SW 1271 (cell line): ENCODE measurements at regions not wholly inside any gene's neighbourhood (a gene's known extent, or its start where the extent isn't known, plus 50 kb on each side); places are given as distances from the start of the nearest gene placed in this dataset.
A peak's percentile ranks its signal among the peaks of the same experiment; 100 is the strongest.

Source experiments
- DNase-seq, 2 experiments: peaks; one replicate each; lab custom pipeline; 2025; lab: John Stamatoyannopoulos, UW

DNA sequence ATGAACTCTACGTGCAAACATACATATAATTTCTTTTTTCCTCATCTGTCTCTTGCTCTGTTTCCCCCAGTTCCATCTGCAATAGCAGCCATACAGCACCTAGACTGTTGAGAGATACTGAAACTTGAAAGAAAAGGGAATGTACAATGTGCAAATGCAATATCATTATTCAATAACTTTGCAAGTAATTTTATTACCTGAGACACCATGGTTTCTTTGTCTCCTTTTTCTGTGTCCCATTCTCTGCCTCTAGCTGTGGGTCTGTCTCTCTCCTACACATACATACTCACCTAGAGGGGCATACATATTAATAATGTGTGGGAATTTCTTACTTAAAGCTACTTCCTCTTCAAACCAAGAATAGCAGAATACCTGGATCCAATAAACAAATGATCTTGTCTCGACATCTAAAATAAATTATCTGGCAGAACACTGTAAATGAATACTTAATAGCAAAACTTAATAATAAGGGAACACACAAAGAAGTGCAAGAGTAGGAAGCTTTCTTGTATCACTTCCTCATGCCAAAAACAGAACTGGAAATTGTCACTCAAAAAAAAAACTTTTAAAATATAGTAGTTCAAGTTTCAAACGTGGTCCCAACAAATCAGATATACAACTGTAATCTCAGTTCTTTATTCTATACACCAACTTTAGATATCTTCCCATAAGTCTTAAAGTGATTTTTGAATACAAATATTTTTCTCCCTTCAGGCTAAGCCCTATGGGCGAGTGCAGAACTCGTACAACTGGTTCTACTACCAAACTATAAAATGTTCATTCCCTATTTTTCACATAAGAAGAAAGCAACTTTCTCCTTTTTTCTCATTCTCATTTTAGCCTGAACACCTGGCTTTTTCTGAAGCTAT lies 194.6 kb downstream of the NRIP1 start:
- no peak for DNase-seq

DNA sequence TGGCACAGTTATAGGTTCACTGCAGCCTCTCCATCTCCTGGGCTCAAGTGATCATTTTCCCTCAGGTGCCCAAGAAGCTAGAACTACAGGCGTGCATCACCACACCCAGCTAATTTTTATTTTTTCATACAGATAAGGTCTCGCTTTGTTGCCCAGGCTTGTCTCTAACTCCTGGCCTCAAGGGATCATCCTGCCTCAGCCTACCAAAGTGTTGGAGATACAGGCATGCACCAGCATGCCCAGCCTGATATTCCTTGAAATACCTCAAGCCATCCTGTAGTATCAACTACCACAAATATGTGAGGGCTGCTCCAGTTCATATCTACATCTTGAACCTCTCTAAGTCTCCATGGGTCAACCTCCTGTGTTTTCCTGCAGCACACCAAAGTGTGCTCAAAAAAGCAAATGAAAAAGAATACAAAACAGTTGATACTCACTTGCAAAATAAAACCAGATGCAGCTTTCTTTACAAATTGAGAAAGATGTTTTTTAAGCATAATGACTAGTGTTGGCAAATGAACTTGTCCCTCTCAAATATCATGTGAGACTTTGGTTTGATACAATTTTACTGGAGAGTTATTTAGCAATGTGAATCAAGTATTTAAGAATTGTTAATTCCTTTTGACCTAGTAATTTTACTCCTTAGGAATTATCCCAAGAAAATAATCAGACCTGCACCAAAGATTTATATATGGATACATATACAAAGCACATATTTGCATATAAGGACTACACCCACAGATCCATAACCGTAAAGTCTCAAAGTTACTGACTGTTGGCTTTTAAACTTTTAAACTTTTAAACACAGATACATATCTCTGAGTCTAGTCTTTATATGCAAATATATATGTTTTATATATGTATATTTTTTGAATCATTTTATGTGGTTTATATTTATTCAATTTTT lies 197.7 kb downstream of the NRIP1 start:
- no peak for DNase-seq

DNA sequence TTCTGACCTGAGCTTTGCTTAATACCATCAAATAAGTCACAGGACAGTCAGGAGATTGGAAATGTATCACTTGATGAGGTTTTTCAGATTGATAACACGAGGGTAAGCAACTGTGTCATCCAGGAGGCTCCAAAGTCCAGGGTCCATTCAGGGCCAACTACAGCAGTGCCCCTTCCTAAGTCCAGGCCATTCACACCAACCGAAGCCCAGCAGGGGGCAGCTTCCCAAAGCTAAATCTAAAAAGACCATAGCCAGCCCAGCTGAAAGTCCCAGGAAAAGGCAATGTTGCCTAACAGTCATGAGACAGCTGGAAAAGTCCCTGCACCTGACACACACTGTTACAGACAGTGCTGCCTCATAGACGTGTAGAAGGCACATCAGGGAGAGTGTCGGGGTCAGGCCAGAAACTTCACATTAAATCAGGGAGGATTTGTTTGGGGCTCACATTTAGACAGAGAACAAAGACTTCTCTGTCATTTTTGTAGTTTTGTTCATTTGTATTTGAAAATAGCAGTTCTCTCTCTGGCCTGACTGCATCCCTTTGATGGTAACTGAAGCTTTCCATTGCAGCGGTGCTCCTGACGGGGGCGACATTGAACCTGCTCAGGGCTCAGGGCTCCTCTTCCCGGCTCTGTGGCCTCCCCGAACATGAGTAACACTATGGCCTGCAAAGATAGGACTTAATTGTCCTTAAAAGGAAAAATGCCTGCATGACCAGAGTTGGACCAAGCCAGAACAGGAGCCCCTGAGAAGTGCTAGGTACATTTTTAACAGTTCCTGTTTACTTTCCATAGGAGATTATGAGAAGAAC lies 200.4 kb downstream of the NRIP1 start:
- DNase-seq = peak in 1 of 2 experiments; percentile 26

DNA sequence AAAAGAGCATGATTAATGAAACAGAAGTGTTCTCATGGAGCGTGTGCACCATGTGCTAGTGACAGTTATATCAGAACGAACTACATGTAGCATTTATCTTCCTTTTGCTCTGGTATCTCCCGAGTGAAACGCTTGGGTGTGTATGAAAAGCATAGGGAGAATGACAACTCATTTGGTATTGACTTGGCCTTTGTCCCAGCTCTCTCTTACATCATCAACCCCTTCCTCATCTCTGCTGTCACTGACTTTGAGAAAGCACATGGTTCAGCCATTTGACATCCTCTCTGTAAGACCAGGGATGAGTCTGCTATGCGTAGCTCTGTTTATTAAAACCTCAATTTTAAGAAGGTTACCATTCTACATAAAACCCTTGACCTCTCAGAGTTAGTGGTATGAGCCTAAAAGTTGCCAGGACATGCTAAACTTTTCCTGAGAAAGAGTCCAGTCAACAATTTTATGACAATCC lies 201.0 kb downstream of the NRIP1 start:
- DNase-seq = no peak

DNA sequence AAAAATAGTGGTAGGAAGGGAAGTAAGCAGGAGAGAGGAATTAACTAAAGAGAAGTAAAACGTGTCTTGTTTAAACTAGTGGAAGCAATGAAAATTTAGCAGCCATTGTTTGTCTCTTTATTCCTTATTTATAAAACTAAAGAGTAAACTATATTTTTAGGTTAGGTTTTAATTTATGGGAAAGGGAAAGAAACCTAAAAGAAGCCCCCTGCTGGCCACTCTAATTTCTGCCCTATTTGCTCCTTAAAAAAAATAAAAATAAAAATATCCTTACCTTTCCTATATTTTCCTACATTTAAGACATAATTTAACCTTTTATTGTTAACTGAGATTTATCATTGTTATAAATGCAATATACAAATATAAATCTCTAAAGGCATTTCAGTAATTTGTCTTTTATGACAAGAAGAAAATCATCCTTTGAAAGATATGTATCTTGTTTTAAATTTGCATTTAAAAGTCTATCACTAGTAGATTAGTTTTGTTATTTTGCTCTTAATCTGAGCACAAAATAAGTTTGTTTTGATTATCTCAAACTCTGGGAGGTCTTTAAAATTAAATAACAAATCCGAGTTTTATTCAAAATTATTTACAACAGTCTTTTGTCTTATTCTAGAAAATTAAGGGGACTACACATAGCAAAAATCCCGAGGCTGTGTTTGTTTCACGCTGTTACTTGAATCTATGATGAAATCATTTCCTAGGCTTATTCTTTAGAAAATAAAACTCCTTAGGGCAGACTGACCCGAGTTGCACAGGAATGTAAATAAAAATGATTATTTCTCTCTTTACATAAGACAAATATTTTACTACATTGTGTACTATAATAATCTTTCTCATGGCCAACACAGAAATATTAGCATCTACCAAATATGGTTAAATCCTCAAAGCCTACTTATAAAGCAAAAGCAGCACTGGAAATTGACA lies 201.7 kb downstream of the NRIP1 start:
- peak in 1 of 2 experiments; percentile 11 for DNase-seq

DNA sequence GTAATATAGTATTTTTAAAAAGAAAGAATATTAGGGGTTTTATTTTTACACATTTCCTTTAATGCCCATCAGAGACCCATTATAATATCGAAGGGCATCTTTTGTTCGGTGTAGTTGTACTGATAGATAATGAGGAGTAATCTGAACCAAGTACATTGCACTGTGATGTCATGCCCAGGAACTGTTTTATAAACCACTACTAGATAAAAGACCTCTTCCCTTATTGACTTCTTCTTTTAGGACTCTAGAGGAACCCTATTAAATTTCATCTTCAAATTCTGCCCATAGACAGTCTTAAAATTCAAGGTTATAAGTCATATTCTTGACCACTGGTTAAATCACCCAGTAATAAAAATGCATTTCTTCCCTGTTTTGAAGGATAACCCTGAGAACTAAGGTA lies 206.5 kb downstream of the NRIP1 start:
- DNase-seq = no peak

DNA sequence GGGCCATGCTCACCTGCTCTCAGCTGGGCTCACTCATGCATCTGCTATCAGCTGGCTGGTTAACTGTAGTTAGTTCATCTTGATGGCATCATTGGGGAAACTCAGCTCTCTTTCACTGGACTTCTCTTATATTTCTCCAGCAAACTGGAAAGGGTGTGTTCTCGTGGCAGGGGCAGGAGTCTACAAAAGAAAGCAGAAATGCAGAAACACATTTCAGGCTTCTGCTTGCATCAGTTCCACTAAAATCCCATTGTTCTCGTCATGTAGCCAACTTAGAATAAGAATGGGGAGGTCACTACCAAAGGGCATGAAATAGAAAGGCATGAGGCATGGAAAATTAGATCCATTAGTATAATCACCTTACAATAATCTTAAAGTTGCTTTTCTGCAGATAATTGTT lies 207.3 kb downstream of the NRIP1 start:
- no peak for DNase-seq

DNA sequence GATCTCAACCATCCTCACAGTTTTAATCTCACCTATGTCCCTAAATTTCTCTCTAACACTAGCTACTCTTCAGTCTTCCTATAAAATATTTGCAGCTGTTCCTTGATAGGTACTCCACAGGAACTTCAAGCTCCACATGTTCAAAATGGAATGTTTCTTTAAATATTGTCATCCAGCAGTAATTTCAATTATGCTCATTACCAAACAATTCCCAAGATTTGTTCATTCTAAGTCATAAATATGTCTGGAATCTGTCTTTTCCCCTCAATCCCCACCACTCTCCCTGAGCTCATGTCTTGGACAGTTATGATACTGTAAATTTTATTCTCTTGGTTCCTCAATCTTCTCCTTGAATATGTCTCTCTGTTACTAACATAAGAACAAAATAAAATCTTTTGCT lies 214.4 kb downstream of the NRIP1 start:
- DNase-seq = no peak

DNA sequence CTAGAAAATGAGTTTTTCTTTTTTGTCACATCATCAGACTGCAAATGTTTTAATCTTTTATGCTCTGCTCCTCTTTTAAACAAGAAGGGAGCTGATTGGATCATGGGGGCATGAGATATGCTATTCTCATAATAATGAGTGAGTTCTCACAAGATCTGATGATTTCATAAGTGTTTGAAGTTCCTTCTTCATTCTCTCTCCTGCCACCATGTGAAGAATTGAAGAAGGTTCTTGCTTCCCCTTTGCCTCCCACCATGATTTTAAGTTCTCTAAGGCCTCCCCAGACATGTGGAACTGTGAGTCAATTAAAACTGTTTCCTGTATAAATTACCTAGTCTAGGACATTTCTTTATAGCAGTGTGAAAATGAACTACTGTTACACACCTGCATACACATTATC lies 218.2 kb downstream of the NRIP1 start:
- DNase-seq = no peak

DNA sequence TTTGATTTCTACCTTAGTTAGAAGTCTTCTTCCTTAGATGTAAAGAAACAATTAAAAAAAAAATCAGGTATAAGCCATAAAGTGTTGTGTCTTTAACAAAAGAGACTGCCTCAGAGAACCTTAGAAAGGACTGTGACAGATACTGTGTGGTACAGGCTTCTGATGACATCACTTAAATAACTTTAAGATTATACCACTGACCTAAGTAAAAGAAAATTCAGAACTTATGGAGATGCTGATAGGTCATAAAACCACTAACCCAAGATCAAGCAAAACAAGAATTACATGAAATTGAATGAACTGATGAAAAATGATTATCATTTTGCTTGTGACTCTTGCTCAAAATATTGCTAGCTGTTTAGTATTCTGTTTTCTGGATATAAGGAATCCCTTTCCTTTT lies 220.8 kb downstream of the NRIP1 start:
- DNase-seq = no peak

DNA sequence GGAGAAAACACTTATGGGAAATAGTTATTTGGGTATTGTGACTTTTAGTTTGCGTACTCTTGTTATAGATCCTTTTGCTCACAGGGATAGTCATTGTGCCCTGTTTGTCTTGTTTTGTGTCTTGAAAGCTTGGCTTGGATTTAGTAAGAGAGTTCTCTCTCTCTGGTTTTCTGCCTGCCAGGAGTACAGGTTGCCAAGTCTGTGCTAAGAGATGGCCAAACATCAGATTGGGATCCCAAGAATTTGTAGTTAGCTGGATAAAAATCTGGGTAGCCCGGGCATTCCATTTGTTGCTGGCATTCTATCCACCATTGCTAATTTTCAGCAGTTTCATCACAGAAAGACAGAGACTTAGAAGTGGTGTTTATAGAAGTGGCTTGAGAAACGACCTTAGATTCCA lies 222.2 kb downstream of the NRIP1 start:
- DNase-seq = no peak

DNA sequence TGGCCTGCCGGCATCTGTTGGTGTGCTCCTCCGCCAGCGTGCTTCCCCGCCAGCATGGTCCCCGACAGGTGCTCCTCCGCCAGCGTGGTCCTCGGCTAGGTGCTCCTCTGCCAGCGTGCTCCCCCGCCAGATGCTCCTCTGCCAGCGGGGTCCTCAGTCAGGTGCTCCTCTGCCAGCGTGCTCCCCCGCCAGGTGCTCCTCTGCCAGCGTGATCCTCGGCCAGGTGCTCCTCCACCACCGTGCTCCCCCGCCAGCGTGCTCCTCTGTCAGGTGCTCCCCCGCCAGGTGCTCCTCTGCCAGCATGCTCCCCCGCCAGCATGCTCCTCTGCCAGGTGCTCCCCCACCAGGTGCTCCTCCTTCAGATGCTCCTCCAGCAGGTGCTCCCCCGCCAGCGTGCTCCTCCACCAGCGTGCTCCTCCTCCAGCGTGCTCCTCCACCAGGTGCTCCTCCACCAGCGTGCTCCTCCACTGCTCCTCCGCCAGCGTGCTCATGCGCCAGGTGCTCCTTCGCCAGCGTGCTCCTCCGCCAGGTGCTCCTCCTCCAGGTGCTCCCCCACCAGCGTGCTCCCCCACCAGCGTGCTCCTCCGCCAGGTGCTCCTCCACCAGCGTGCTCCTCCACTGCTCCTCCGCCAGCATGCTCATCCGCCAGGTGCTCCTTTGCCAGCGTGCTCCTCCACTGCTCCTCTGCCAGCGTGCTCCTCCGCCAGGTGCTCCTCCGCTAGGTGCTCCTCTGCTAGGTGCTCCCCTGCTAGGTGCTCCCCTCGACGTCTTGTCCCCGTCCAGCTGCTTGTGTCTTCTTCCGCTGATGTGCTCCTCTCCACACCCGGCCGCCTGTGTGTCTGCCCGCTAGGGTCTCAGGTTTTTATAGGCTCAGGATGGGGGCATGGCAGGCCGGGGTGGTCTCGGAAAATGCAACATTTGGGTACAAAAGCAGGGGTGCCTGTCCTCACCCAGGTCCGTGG lies 223.0 kb downstream of the NRIP1 start:
- DNase-seq = no peak

DNA sequence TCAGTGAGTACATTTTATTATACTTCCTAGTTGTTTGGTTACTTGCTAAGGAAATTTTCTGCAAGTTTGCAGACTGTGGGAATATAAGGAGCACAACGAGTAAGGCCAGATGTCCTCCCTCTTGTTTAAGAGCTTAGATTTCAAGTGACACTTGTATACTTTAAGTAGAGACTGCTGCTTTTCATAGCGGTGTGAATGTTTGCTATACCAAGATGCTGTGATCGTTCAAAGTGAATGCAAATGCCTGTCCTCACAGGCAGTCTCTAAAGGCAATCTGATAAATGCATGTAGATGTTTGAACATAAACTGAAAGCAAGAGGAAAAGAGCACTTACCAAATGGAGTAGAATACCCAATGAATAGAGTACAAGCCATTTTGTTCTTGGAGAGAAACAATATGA lies 226.4 kb downstream of the NRIP1 start:
- DNase-seq = no peak

DNA sequence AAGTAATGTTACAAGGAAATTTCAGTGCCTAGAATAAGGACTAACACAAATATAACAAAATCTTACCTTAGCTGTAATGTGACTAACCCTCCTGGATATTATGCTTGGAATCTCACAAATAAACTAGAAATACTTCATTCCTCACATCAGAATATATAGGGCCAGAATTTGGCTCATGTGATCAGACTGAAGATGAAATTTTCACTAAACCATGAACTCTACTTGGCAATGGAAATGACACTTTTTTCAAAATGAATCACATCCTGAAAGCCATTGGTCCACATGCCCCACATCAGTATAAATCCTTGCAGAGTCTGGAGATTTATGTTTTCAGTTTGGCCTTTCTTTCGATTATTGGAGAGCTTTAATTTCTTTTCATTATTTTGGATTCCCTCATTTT lies 227.8 kb downstream of the NRIP1 start:
- DNase-seq = no peak

DNA sequence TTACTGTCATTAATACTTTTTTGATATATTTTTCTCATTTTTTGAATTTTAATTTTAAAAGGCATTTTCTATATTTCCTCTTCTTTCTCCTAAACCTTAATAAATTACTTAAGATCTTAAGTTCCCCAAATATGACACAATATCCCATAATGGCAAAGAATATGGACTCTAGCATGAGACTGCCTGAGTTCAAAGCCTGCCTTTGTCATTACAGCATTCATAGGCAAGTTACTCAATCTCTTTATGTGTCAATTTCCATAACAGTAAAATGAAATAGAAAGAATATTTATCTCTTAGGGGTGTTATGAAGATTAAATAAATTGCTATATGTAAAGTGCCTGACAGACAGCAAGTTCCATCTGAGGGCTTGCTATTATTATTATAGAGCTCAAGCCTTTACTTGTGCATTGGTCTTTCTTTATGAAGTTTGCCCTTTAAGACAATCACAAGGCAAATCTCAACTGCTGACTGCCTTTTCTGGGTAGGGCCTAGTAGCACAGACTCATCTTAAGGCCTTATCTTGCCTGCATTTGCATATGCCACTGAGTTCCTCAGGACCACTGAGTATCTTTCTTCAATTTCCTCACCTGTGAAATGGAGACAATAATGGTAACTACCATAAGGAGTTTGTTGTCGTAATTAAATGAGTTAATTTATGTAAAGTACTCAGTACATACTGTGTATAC lies 231.0 kb downstream of the NRIP1 start:
- DNase-seq = no peak

DNA sequence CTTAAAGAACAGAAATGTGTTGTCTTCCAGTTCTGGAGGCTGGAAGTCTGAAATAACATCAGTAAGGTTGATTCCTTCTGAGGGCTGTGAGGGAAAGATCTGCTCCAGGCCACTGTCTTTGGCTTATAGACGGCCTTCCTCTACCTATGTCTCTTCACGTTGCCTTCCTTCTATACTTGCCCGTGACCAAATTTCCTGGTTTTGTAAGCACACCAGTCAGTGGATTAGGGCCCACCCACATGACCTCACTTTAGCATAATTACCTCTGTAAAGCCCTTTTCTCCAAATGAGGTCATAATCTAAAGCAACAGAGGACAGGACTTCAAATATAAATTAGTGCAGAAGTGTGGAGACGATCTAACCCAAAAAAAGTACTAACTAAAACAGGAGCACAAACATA lies 231.6 kb downstream of the NRIP1 start:
- DNase-seq = no peak

DNA sequence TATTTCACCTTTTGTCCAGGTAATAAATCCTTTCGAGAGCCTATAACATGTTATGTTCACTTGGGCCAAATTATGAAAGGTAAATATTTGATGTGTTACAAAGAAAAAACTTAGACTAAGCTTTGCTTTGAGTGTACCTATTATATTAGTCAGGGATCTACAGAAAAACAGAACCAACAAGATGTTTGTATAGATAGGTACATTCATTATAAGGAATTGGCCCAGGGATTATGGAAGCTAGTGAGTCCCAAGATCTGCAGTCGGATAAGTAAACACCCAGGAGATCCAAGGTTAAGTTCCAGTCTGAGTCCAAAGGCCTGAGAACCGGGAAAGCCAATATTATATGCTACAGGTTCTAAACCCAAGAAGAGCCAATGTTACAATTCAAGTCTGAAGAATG lies 234.5 kb downstream of the NRIP1 start:
- no peak for DNase-seq

DNA sequence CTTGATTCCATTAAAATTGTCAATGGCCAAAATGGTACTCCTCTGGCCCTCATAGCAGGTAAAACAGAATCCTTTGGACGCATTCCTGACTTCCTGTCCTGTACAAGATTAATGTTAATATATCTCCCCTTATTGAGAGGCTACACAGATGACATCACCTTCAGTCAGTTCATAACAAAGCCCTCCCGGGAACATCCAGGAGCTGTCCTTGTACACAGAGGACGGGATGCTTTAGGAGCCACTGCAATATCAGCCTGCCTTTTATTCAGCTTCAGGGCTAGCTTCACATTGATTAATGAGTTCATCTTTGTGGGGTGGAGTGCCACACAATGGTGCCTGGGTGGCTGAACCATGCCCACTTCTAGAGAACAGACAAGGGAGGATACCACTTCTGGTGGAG lies 235.1 kb downstream of the NRIP1 start:
- no peak for DNase-seq

DNA sequence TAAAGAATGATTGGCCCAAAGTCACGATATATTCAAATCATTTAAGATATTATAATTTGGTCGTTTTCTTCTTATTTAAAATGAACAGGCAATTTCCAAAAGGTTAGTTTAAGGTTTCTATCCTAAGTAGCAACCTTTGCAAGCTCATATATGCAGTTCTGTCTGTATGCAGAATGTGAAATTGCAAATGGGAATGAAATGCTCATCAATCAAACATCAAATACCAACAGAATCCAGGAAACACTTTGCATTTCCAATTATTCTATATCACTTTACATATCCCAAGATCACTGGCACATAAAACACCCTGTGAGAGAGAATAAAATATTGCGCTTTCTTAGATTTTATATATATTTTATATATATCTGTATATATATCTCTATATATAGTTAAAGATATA lies 237.3 kb downstream of the NRIP1 start:
- DNase-seq = no peak
